Esophagus squamous epithelium (tissue), 5 donors: ENCODE measurements at regions not wholly inside any gene's neighbourhood (a gene's known extent, or its start where the extent isn't known, plus 50 kb on each side); places are given as distances from the start of the nearest gene placed in this dataset.

Experiments
- DNase-seq: peaks from one replicate; lab custom pipeline; 2025; lab: John Stamatoyannopoulos, UW
- H3K27ac ChIP-seq, 4 donors: fragments of 200-600 bp; sonication (generic); one replicate each; pipeline ENCODE4 v1.5.1; 2016 to 2019; ENCODE audit warnings: mild to moderate bottlenecking in 1 of 4
- H3K27me3 ChIP-seq, 4 donors: fragments of 200-600 bp; sonication (generic); 1 replicate in 3 of 4; 2 replicates in 1 of 4; pipeline versions ENCODE4 v1.5.1 to v1.6.0; 2017 to 2021; ENCODE audit warnings: antibody characterized with exemption in 1 of 4
- H3K36me3 ChIP-seq, 3 donors: fragments of 200-600 bp; sonication (generic); one replicate each; pipeline ENCODE4 v1.5.1; 2016 to 2019
- H3K4me1 ChIP-seq, 3 donors: fragments of 200-600 bp; sonication (generic); one replicate each; pipeline ENCODE4 v1.5.1; 2017 to 2019
- H3K4me3 ChIP-seq, 4 donors: fragments of 200-600 bp; sonication (generic); 1 replicate in 3 of 4; 2 replicates in 1 of 4; pipeline ENCODE4 v1.5.1; 2016 to 2019; ENCODE audit warnings: mild to moderate bottlenecking in 2 of 4, moderate library complexity in 1 of 4
- H3K9me3 ChIP-seq, 3 donors: fragments of 200-600 bp; sonication (generic); one replicate each; pipeline ENCODE4 v1.5.1; 2016 to 2019
- POLR2A ChIP-seq, 4 donors: fragments of 450-650 bp; IDR thresholded peaks; one replicate each; pipeline ENCODE4 v1.6.1; 2017; ENCODE audit warnings: antibody characterized with exemption in 4 of 4, mild to moderate bottlenecking in 4 of 4, moderate library complexity in 3 of 4
- WGBS, 2 donors: methylation state at CpG; one replicate each; pipeline ENCODE4 v1.1.5; 2018; 5-methylcytosine and 5-hydroxymethylcytosine counted together
- intact Hi-C: fragments of 100-400 bp; cut with DNase I; formaldehyde crosslinking; loops from one replicate; pipeline ENCODE4 v1.15.0; 2022
- TF ChIP-seq, protein P1 (sequence below), 6 experiments: fragments of 450-650 bp in 4 of 6; fragments of 200-600 bp in 2 of 6; sonication (generic) in 2 of 6; IDR thresholded peaks; one replicate each; pipeline ENCODE4 v1.5.1; 2016 to 2019; ENCODE audit warnings: antibody characterized with exemption in 6 of 6, mild to moderate bottlenecking in 4 of 6, moderate library complexity in 4 of 6
- donor health status: DM: yes; HTN: yes; CAD: no.

DNA sequence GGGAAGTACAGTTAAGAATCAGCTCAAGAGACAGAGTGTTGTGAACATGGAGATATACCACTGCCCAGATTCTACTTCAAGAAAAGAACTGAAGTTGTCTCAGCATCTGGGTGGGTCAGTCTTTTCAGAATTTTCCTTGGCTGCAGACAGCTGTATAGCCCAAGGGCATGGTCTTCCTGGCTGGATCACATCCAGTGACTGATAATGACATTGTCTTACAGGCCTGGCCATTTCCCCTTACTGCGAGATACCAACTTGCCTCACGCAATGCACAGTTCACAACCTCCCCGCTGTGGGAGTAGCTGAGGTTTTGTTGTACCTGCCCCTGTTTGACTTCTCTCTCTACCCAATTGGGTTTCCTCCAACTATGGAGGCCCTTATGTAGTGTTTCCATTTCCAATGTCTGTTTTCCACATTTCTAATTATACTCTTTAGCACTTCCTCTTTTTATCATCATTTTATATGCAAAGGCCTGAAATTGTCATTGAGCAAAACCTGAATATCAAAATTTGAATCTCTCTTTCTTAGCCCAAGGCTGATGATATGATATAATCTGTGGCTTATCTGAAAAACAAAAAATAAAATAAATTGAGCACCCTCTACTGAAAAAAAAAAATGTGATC, 209.1 kb downstream of the NAF1 start:
- Histone ChIP-seq H3K36me3 (no peaks in the 10 kb centered on the region), H3K9me3 (no peaks in the 10 kb centered on the region), H3K27ac (no peak overlapping the region), H3K4me3 (no peak overlapping the region), H3K4me1 (no peaks in the 10 kb centered on the region), H3K27me3 (no peaks in the 10 kb centered on the region)
- no peak for TF ChIP-seq POLR2A (IDR thresholded peaks at IDR 0.05)
- TF ChIP-seq, protein P1, sequence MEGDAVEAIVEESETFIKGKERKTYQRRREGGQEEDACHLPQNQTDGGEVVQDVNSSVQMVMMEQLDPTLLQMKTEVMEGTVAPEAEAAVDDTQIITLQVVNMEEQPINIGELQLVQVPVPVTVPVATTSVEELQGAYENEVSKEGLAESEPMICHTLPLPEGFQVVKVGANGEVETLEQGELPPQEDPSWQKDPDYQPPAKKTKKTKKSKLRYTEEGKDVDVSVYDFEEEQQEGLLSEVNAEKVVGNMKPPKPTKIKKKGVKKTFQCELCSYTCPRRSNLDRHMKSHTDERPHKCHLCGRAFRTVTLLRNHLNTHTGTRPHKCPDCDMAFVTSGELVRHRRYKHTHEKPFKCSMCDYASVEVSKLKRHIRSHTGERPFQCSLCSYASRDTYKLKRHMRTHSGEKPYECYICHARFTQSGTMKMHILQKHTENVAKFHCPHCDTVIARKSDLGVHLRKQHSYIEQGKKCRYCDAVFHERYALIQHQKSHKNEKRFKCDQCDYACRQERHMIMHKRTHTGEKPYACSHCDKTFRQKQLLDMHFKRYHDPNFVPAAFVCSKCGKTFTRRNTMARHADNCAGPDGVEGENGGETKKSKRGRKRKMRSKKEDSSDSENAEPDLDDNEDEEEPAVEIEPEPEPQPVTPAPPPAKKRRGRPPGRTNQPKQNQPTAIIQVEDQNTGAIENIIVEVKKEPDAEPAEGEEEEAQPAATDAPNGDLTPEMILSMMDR (IDR thresholded peaks at IDR 0.05) = no peak
- no peak for DNase-seq
- 76 to 87% methylated on average over 3 of the region's 3 CpGs for WGBS, 2 donors
- intact Hi-C loops = no loop called here

DNA sequence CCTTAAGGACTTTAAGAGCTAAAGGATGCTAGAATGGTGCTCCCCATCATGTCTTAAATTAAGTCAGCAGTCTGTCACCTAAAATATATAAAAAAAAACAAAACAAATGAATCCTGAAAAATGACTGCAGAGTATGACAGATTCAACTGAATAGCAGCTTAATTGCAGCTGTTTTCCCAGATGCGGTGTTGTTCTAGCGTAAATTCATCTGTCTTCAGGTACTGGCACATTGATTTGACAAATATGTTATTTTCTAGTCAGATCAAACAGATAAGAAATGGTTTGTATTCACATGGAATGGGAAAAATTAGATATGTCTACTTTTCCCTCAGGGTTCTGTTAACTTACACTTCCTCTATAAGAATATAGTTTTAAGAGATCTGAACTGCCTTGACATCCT, 211.7 kb downstream of the NAF1 start:
- Histone ChIP-seq H3K27ac (no peak overlapping the region), H3K4me3 (no peak overlapping the region), H3K36me3 (no peaks in the 10 kb centered on the region), H3K9me3 (no peaks in the 10 kb centered on the region), H3K4me1 (no peaks in the 10 kb centered on the region), H3K27me3 (no peaks in the 10 kb centered on the region)
- TF ChIP-seq, protein P1 (IDR thresholded peaks at IDR 0.05) = no peak
- TF ChIP-seq POLR2A (IDR thresholded peaks at IDR 0.05) = no peak
- 83 to 91% methylated on average over 2 of the region's 2 CpGs for WGBS, 2 donors
- no peak for DNase-seq
- intact Hi-C loops = no loop called here

DNA sequence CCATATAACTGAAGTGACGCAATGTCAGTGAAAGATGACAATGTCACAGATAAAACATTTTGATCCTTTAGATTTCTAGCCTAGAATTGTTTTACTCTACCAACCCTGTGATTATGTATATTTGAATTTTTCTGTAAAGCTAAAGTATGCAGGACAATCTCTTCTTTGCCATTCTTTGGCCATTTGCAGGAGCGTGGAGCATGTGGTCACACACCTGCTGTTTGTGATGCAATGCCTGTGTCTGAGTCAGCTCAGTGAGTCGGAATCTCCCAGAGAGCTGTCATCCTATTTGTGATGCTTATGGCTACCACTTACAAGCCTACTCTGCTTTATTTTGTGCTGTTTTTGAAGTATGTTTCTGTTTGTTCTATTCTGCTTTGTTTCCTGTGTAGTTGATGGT, 214.5 kb downstream of the NAF1 start:
- no peaks in the 10 kb centered on the region for H3K9me3 ChIP-seq
- intact Hi-C loops = no loop called here
- H3K36me3 ChIP-seq = no peaks in the 10 kb centered on the region
- H3K4me3 ChIP-seq = no peak overlapping the region
- WGBS, 2 donors = 50 to 61% methylated on average over 3 of the region's 3 CpGs
- no peak overlapping the region for H3K27ac ChIP-seq
- H3K27me3 ChIP-seq = no peaks in the 10 kb centered on the region
- no peaks in the 10 kb centered on the region for H3K4me1 ChIP-seq
- DNase-seq = no peak
- TF ChIP-seq, protein P1 (IDR thresholded peaks at IDR 0.05) = no peak
- no peak for TF ChIP-seq POLR2A (IDR thresholded peaks at IDR 0.05)

DNA sequence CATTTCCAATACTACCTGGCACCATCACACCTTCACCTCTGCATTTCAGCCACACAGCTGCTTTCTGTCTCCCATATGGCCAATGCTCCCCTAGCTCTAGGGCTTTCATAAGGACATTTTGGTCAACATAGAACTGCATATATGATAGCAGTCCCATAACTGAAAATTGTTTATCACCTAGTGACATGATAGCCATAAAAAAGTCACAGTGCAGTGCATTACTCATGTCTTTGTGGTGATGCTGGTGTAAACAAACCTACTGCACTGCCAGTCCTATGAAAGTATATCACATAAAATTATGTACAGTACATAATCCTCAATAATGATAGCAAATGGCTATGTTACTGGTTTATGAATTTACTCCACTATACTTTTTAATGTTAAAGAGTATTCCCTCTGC, 221.0 kb downstream of the NAF1 start:
- intact Hi-C loops = no loop called here
- H3K27me3 ChIP-seq = no peaks in the 10 kb centered on the region
- H3K36me3 ChIP-seq = no peaks in the 10 kb centered on the region
- no peak overlapping the region for H3K27ac ChIP-seq
- no peaks in the 10 kb centered on the region for H3K9me3 ChIP-seq
- no peak overlapping the region for H3K4me3 ChIP-seq
- TF ChIP-seq POLR2A (IDR thresholded peaks at IDR 0.05) = no peak
- TF ChIP-seq, protein P1 (IDR thresholded peaks at IDR 0.05) = no peak
- no peaks in the 10 kb centered on the region for H3K4me1 ChIP-seq
- DNase-seq = no peak

DNA sequence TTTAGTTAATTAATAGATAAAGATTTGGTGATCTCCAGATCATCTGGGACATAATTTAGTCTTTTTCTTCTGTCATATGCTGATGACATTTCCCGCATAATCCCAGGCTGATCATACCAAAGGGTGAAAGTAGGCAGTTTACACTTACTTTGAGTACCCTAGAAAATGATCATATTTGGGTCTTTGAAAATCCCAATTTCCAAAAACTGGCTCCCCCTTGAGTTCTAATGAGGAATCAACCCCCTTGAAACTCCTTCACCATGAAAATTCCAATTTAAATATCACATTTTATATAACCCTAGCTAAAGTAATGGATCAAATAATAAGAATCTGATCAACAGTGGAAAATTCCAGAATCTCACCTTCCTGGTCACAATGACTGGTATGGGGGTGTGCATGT, 223.4 kb downstream of the NAF1 start:
- H3K9me3 ChIP-seq = no peaks in the 10 kb centered on the region
- H3K4me3 ChIP-seq = no peak overlapping the region
- no peak for DNase-seq
- TF ChIP-seq POLR2A (IDR thresholded peaks at IDR 0.05) = no peak
- TF ChIP-seq, protein P1 (IDR thresholded peaks at IDR 0.05) = no peak
- H3K27ac ChIP-seq = no peak overlapping the region
- H3K36me3 ChIP-seq = no peaks in the 10 kb centered on the region
- H3K27me3 ChIP-seq = no peaks in the 10 kb centered on the region
- intact Hi-C loops = no loop called here
- WGBS, 2 donors = 0 to 100% methylated on average over 1 of the region's 1 CpG
- no peaks in the 10 kb centered on the region for H3K4me1 ChIP-seq
